SJCRH30 (cell line): ENCODE measurements at regions not wholly inside any gene's neighbourhood (a gene's known extent, or its start where the extent isn't known, plus 50 kb on each side); places are given as distances from the start of the nearest gene placed in this dataset.

Experiments
- DNase-seq, 2 experiments: peaks; one replicate each; pipeline ENCODE4 v3.0.0-alpha.2; 2015 to 2020
- H3K27ac ChIP-seq: fragments of 250-450 bp; sonication (Bioruptor Pico); 2 replicates; pipeline ENCODE4 v1.5.1; 2020; ENCODE audit warnings: mild to moderate bottlenecking, moderate library complexity
- H3K27me3 ChIP-seq: fragments of 250-450 bp; sonication (Bioruptor Pico); 2 replicates; pipeline ENCODE4 v1.5.1; 2020; ENCODE audit warnings: mild to moderate bottlenecking, moderate library complexity
- H3K36me3 ChIP-seq: fragments of 250-450 bp; sonication (Bioruptor Pico); 2 replicates; pipeline ENCODE4 v1.5.1; 2020; ENCODE audit warnings: mild to moderate bottlenecking, moderate library complexity
- H3K4me1 ChIP-seq: fragments of 250-450 bp; sonication (Bioruptor Pico); 2 replicates; pipeline ENCODE4 v1.5.1; 2020; ENCODE audit warnings: mild to moderate bottlenecking, moderate library complexity
- H3K4me3 ChIP-seq: fragments of 250-450 bp; sonication (Bioruptor Pico); 2 replicates; pipeline ENCODE4 v1.5.1; 2020; ENCODE audit warnings: mild to moderate bottlenecking, moderate library complexity
- H3K9me3 ChIP-seq: fragments of 250-450 bp; sonication (Bioruptor Pico); replicated peaks from 2 replicates; pipeline ENCODE4 v1.5.1; 2020; ENCODE audit warnings: mild to moderate bottlenecking, moderate library complexity

DNA sequence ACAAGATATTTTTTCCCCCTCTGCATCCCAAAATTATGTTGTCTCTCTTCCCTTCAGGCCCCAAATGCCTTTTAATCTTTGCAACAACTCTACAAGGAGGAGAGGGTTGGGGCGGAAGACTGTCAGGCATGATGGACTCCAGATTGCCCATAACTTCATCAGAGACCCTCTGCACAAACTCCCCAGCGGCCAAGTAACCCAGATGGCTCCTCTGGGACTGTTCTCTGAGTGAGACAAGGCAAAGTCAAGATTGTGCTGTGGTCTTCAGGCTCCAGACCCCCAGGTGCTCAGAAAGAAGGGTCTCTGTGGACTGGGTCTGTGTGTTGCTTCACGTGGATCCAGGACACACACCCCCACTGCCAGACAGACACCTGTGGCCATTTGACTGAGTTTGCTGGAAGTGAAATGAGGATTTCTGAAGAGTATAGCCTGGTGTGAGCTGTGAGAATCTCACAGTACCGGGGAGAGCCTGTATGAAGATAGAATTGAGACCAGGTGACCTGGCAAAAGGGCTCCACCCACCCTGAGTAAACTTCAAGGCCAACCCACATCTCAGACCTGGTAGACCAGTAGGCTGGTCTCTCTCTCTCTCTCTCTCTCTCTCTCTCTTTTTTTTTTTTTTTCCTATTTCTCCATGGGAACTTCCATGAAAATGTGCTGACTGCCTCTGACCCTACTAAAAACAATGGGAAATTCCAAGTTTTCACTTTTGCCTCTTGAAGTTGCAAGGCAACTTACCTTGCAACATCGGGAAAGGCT, 354.1 kb downstream of the SOX9 start:
- no peak overlapping the region for H3K4me3 ChIP-seq
- no peaks in the 10 kb centered on the region for H3K36me3 ChIP-seq
- H3K27ac ChIP-seq = no peak overlapping the region
- 0 out of 2 replicates have a peak, but pooled peaks cover 3% of the 10 kb centered on the region for H3K9me3 ChIP-seq
- DNase-seq = no peak
- H3K27me3 ChIP-seq = no peaks in the 10 kb centered on the region
- peaks cover 25% of the 10 kb centered on the region for H3K4me1 ChIP-seq

DNA sequence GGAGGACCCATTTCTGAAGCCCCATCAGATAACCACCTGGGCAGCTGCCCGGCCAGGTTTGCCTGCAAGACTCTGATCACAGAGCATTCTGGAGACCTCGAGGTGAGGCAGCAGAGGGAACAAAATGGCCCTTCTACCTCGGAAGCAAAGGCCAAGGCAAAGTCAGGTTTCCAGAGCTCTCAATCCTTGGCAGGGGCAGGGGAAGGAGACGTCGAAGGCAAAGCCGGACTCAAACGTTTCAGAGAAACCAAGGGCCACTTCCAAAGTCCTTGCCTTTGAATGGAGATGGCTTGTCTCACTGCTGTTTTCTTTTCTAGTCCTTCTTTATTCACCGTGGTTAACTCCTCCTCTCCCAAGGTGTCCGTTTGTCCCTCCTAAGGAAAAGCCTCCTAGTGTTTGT, 355.3 kb downstream of the SOX9 start:
- H3K27ac ChIP-seq = no peak overlapping the region
- no peak for DNase-seq
- no peak overlapping the region for H3K4me3 ChIP-seq
- peaks cover 25% of the 10 kb centered on the region for H3K4me1 ChIP-seq
- H3K36me3 ChIP-seq = no peaks in the 10 kb centered on the region
- no peaks in the 10 kb centered on the region for H3K27me3 ChIP-seq
- H3K9me3 ChIP-seq = 0 out of 2 replicates have a peak, but pooled peaks cover 3% of the 10 kb centered on the region

DNA sequence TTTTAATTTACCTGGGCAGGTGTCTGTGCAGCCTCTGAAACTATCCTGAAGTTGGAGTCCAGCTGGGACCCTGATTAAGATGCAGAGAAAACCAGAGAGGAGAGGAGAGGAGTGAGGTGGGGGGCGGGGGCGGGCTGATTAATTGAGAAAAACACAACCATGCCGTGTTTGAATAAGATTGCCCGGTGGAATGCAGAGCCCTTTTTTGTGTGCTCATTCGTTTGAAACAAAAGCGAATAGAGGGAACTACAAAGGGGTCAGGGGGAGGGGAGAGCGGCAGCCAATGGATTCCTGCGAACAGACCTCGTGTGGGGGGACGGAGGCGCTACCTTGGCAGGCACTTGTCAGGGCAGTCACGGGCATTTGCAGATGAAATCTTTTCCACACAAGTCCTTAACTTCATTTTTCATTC, 355.8 kb downstream of the SOX9 start:
- Histone ChIP-seq H3K27ac (no peak overlapping the region), H3K4me1 (peaks cover 25% of the 10 kb centered on the region), H3K9me3 (0 out of 2 replicates have a peak, but pooled peaks cover 3% of the 10 kb centered on the region), H3K36me3 (no peaks in the 10 kb centered on the region), H3K27me3 (no peaks in the 10 kb centered on the region), H3K4me3 (no peak overlapping the region)
- no peak for DNase-seq

DNA sequence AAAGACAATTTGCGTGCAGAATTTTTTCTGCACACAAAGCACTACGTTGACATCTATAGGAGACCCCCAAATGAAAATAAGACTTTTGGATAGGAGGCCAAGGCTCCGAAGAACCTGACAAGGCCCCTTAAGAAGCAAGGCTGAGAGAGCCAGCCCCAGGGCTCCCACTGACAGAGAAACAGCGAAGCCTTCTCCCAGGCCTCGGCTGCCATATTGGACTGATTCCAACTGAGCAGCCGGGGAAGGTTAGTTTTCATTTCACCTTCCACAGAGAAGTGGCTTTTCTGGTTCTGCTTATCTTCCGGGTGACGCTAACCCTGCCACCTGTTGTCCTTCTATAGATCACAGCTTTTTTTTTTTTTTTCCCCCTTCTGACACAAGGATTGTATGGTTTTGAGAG, 356.7 kb downstream of the SOX9 start:
- Histone ChIP-seq H3K4me1 (peaks cover 25% of the 10 kb centered on the region), H3K9me3 (0 out of 2 replicates have a peak, but pooled peaks cover 3% of the 10 kb centered on the region), H3K4me3 (no peak overlapping the region), H3K27me3 (no peaks in the 10 kb centered on the region), H3K27ac (peak overlapping the region; percentile 1; the same call in 1 of the 2 replicates), H3K36me3 (no peaks in the 10 kb centered on the region)
- DNase-seq = peak; percentile 70 to 89

DNA sequence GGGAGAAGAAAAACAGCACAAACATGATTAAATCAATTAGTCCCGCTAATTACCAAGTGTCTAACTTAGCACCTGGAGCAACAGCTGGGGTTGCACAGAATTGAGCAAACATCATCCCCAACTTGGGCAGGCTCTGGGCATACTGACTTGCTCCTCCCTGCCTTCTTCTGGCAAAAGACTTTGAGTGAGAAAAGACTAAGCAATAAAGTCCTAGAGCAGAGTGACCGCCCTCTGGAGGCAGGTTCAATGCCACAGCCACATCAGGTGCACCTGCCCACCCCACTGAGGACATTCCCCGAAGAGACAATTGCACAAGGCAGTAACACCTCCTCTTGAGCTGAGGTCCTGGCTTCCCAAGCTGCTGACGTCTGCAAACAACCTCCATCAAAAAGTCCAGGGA, 358.3 kb downstream of the SOX9 start:
- 0 out of 2 replicates have a peak, but pooled peaks cover under 1% of the 10 kb centered on the region for H3K9me3 ChIP-seq
- no peaks in the 10 kb centered on the region for H3K27me3 ChIP-seq
- peak; percentile 31 to 66 for DNase-seq

DNA sequence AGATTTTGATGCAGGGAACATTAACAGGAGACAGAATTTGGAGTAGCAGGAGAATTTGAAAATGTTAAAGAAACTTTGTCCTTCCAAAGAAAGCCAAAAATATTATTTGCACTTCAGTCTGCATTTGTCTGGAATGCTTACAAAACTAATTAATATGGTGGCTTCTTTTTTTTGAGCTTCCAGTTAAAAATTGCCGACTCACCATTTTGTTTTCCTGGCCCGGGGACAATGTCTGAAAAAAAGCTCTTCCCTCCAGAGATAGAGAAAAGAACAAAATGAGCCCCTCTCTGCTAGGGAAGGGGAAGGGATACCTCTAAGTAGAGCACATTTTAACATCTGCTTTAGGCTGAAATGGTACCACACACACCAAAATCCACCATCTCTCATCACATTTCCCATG, 360.8 kb downstream of the SOX9 start:
- H3K27me3 ChIP-seq = no peaks in the 10 kb centered on the region
- no peak overlapping the region for H3K27ac ChIP-seq
- H3K4me1 ChIP-seq = peaks cover 25% of the 10 kb centered on the region
- no peaks in the 10 kb centered on the region for H3K36me3 ChIP-seq
- DNase-seq = no peak
- H3K9me3 ChIP-seq = no peaks in the 10 kb centered on the region
- H3K4me3 ChIP-seq = no peak overlapping the region

More for the DNA sequence above, 358.3 kb downstream of the SOX9 start:
- Histone ChIP-seq H3K4me1 (peaks cover 25% of the 10 kb centered on the region), H3K4me3 (no peak overlapping the region), H3K27ac (no peak overlapping the region), H3K36me3 (no peaks in the 10 kb centered on the region)

DNA sequence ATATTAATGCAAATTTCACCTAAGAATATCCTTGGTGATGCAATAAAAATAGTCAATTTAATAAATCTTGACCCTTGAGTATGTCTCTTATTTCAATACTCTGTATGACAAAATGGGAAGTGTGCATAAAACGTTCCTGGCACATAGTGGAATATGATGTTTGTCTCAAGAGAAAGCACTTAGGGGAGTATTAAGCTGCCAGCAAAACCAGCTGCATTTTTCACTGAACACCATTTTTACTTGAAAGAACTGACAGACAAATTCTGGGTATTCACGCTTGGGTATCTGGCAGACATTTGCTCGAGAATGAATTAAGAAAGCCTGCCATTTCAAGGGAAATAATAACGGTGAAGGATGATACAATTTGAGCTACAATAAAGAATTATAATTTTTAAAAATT, 364.8 kb downstream of the SOX9 start:
- Histone ChIP-seq H3K4me3 (no peak overlapping the region), H3K27me3 (no peaks in the 10 kb centered on the region), H3K9me3 (no peaks in the 10 kb centered on the region), H3K27ac (no peak overlapping the region), H3K36me3 (no peaks in the 10 kb centered on the region), H3K4me1 (peaks cover 16% of the 10 kb centered on the region; the same call in 1 of the 2 replicates)
- no peak for DNase-seq

DNA sequence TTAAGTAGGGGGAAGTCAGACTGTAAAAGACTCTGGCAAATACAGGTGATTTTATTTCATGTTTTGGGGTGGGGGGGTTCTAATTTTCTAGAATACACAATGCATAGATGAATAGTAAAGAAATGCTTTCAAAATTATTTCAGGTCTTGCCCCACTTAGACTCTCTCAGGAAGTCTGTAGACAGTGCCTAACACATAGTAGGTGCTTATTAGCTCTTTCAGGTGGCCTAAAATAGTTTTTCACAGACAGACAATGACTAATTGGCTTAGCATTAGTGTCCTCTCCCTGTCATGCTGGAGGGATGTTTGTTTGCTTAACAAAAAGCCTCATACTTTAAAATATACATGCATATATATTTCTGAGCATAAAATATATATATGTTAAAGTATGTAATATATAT, 366.0 kb downstream of the SOX9 start:
- no peak for DNase-seq
- Histone ChIP-seq H3K27ac (no peak overlapping the region), H3K4me3 (no peak overlapping the region), H3K4me1 (peaks cover 16% of the 10 kb centered on the region; the same call in 1 of the 2 replicates), H3K27me3 (no peaks in the 10 kb centered on the region), H3K9me3 (no peaks in the 10 kb centered on the region), H3K36me3 (no peaks in the 10 kb centered on the region)

DNA sequence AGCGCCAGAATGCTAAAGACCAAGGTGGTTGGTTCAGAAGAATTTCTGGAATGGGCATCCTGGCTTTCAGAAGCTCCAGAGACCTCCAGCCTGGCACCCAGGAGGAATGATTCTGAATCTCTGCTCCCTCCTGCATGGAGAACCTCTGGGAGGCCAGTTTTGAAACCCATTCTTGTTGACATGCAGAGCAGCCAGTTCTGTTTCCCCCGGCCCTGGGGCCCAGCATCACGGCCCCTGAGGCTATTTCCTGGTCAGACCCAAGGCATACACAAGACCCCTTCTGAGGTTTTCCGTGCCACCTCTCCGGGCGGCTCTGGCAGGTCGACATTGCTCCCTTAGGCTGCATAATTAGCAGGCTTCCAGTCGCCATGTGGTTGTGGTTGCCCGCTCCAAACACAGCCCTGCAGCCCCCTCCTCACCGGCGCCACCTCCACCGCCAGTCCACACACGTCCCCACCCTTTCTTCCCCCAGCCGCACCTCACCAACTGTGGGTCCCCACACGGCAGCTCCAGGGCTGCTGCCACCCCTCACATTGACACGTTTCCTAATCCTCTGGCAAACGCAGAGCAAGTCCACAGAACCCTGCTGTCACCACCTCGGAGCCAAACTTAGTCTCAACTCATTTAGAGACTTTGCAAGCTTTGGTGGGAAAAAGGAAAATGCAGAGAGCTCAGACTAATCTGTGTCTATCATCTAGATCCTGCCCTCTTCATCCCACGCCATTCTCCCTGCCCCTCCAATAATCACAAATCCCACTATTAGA, 367.1 kb downstream of the SOX9 start:
- peaks cover 16% of the 10 kb centered on the region; the same call in 1 of the 2 replicates for H3K4me1 ChIP-seq
- no peaks in the 10 kb centered on the region for H3K27me3 ChIP-seq
- H3K27ac ChIP-seq = no peak overlapping the region
- no peaks in the 10 kb centered on the region for H3K9me3 ChIP-seq
- peak overlapping the region; percentile 38 for H3K4me3 ChIP-seq
- DNase-seq = peak; percentile 18 to 36
- H3K36me3 ChIP-seq = no peaks in the 10 kb centered on the region

DNA sequence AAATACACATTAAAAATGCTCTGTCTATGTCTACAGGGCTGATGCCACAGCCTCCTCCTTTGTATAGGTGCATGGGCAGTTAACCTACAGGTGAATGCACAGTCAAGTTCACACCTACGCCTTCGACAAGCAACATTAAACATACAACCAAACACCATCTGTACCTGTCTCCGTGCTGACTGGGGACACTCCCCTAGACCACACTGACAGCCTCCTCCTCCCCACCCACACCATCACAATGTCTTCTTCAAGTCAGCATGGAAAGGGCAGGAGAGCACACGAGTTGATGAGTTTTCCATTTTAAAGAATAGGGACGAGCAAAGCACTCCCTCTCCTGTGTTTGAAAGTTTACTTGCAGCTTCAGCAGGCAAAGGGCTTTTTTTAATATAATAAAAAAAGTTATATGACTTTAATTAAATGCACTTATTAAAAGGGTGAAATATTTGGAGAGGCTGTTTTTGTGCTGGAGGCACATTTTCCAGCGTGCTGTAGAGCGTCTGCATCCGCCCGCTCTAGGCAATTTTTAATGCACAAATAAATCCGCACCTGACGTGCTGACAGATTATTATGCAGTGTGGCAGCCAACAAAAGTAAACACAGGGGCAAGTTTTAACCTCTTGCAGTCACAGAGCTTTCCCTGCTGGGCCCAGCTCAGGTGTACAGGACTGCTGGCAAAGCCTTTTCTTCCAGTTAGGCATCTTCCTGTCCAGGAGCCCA, 367.9 kb downstream of the SOX9 start:
- Histone ChIP-seq H3K36me3 (no peaks in the 10 kb centered on the region), H3K27ac (no peak overlapping the region), H3K27me3 (no peaks in the 10 kb centered on the region), H3K9me3 (no peaks in the 10 kb centered on the region), H3K4me1 (peaks cover 16% of the 10 kb centered on the region; the same call in 1 of the 2 replicates), H3K4me3 (no peak overlapping the region)
- DNase-seq = peak in 1 of 2 experiments; percentile 42

DNA sequence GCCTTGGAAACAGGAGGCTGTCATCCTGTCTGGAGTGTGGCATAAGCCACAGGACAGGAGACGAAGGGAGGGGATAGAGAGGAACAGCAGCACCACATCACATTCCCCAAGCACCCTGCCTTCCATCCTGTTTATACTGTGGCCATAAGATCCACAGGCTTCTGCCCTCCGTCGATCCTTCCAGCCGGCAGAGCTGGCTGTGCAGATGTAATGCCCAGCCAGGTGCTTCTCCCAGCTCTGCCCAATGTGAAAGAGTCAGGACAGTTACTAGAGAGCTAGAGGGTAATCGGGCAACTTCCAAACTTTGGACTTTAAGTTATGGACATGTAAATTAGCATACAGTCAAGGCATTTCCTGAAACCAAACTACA, 368.4 kb downstream of the SOX9 start:
- Histone ChIP-seq H3K4me1 (peaks cover 17% of the 10 kb centered on the region; the same call in 1 of the 2 replicates), H3K27ac (no peak overlapping the region), H3K9me3 (no peaks in the 10 kb centered on the region), H3K36me3 (no peaks in the 10 kb centered on the region), H3K27me3 (no peaks in the 10 kb centered on the region), H3K4me3 (no peak overlapping the region)
- peak; percentile 31 to 61 for DNase-seq

DNA sequence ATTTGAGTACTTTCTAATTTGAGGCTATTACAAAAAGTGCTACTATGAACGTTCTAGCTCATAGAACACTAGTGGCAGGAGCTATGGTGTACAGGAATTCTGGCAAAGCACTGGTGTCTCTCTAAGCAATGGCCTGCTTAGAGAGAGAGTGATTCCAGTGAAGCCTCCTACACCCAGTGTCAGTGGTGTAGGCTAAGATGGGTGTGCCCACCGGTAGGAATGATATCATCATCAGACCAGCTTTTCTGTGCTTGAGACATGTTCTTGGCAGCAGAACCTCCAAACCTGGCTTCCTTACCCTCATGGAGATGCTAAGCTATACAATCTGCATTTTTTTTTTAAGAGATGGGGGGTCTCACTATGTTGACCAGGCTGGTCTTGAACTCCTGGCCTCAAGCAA, 370.3 kb downstream of the SOX9 start:
- no peak overlapping the region for H3K27ac ChIP-seq
- H3K4me1 ChIP-seq = peaks cover 19% of the 10 kb centered on the region; the same call in 1 of the 2 replicates
- no peaks in the 10 kb centered on the region for H3K9me3 ChIP-seq
- H3K36me3 ChIP-seq = no peaks in the 10 kb centered on the region
- no peak overlapping the region for H3K4me3 ChIP-seq
- no peaks in the 10 kb centered on the region for H3K27me3 ChIP-seq
- DNase-seq = no peak

DNA sequence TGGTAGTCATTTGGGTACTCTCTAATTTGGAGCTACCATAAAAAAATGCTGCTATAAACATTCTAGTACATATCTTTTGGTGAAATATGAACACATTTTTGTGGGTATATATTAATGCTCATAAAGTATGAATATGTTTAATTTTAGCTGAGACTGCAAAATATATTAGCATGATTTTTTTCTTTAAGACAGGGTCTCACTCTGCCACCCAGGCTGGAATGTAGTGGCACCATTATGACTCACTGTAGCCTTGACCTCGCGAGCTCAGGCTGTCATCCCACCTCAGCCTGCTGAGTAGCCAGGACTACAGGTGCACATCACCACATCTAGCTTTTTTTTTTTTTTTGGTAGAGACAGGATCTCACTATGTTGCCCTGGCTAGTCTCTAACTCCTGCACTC, 371.7 kb downstream of the SOX9 start:
- Histone ChIP-seq H3K9me3 (no peaks in the 10 kb centered on the region), H3K4me1 (peaks cover 15% of the 10 kb centered on the region; the same call in 1 of the 2 replicates), H3K27me3 (no peaks in the 10 kb centered on the region), H3K27ac (no peak overlapping the region), H3K4me3 (no peak overlapping the region), H3K36me3 (no peaks in the 10 kb centered on the region)
- DNase-seq = no peak

DNA sequence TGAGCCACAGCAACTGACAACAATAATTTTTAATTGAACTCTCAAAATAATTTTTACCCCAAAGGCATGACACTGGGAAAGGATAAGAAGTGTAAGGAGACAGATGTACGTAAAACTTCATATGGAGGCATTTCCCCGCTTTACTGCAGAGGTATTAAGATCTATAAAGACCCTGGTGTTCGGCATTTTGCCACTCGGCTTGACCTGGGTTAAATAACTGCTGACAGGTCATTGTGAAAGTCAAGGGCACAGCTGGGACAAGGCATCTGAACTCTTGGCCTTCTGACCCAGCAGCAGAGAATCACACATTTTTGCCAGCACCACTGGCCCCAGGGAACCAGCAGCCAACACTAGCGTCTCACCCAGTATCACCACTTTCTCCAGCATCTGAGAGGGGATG, 372.1 kb downstream of the SOX9 start:
- no peaks in the 10 kb centered on the region for H3K9me3 ChIP-seq
- no peaks in the 10 kb centered on the region for H3K27me3 ChIP-seq
- DNase-seq = no peak
- H3K36me3 ChIP-seq = no peaks in the 10 kb centered on the region
- no peak overlapping the region for H3K27ac ChIP-seq
- peaks cover 15% of the 10 kb centered on the region; the same call in 1 of the 2 replicates for H3K4me1 ChIP-seq
- no peak overlapping the region for H3K4me3 ChIP-seq

DNA sequence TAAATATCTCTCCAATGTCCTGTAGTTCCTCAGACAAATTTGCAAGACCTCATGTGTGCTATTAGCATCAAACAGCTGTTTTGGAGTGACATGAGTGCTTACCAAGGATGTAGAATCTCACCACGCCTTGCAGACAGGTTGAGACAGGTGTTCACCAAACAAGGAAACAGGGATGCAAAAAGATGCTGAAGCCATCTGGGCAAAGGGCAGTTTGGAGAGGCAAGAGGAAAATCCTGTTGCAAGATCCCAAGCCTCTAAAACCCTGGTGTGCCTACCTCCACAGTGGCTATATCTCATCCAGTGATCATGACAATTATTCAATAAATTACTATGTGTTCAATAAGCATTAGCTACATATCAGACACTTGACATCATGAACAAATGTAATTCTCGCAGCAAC, 373.7 kb downstream of the SOX9 start:
- Histone ChIP-seq H3K27me3 (no peaks in the 10 kb centered on the region), H3K9me3 (0 out of 2 replicates have a peak, but pooled peaks cover 2% of the 10 kb centered on the region), H3K27ac (no peak overlapping the region), H3K4me3 (no peak overlapping the region), H3K36me3 (no peaks in the 10 kb centered on the region), H3K4me1 (peaks cover 12% of the 10 kb centered on the region)
- DNase-seq = no peak
